ENCODE measurements at regions not wholly inside any gene's neighbourhood (a gene's known extent, or its start where the extent isn't known, plus 50 kb on each side); places are given as distances from the start of the nearest gene placed in this dataset.

DNA sequence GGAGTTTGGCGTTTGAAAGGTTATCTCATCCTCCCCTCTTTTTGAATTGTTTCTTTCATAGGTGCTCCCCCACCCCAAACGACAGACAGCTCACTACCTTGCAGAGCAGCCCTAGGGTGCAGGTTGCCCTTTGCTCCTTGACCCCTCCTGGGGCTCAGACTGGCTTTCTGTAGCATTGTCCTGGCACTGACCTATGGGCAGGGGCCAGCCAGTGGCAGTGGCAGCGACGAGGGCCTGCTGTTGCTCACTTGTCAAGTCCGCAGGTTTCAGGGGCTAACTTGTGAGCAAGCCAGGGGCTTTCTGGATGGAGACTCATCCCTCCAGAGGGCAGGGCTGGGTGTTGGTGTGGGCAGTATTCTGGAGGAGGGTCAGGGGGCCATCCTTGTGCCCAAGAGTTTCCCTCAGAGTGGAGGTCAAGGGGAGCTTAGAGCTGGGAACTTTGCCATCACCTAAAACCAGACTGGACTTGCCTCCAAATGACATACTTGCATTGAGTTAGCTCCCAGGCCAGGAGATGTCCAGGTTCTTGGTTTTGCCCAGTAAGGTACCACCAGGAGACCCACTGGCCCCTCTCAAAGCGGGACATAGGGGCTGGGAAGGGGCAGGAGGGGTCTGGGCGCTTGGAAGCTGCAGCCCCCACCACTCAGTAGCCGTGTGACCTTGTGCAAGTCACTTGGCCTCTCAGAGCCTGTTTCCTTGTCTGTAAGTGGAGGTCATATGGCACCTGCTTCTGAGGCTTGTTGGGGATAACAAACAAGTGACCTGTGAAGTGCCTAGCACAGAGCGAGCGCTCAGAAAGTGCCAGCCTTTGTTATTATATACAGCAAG, 53.5 kb upstream of the CDKN2AIPNL start:
- TF ChIP-seq CTCF (conservative IDR thresholded peaks at IDR 0.05) (no peak), ZFX (IDR thresholded peaks at IDR 0.05) (no peak)
